Astrocyte of the hippocampus (primary cell): ENCODE measurements at regions not wholly inside any gene's neighbourhood (a gene's known extent, or its start where the extent isn't known, plus 50 kb on each side); places are given as distances from the start of the nearest gene placed in this dataset.
A peak's percentile ranks its signal among the peaks of the same experiment; 100 is the strongest.
"Not testable (repeated sequence)": the region's sequence is repeated elsewhere in the genome, so short reads cannot be mapped to it uniquely, and the experiment has no call there.

Experiments used
- DNase-seq: peaks from one replicate; pipeline ENCODE4 v3.0.0; 2011; ENCODE audit warnings: low read depth, low spot score

- DNase-seq: no peak
Observed at GRCh38 chr5:118478852-118479251, 509.5 kb downstream of the DTWD2 start.

DNA sequence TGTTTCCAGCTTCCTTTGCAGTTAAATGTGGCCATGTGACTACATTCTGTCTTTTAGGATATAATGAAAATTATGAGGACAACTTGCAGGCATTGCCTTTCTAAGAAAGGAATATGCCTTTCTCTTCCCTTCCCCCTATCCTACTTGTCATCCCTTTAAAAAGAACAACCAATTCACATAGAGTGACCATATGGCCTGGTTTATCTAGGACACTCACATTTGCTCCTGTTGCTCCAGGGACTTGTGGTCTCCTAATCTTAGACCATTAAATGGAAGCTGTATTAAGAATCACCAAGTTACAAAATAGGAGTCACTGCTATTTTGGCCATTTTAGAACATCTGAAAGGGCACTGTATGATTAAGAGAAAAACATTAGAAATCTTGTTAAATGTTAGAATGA, 520.3 kb downstream of the DTWD2 start:
- no peak for DNase-seq

- no peak for DNase-seq
Observed at GRCh38 chr5:118467103-118467502, 521.2 kb downstream of the DTWD2 start.

GRCh38 chr5:118466418-118466817, 521.9 kb downstream of the DTWD2 start:
- no peak for DNase-seq

- DNase-seq: not testable (repeated sequence)
Observed at GRCh38 chr5:118462276-118462675, 526.1 kb downstream of the DTWD2 start.

DNA sequence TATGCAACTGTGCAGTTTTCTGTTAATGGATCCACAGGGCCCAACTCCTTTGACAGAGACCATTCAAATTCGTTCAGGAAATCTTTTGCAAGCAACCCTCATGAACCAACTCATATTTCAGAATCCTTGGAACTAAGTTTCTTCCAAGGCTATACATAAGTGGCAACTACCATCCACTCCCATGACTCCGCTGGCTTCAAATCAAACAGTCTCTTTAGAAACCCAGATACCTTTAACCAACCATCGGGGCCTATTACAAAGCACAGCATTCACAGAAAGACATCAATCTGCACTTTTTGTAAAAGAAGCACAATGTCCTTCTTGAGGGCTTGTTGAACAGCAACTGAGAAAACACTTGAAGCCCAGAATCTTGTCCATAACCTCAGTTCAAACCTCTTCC, 526.9 kb downstream of the DTWD2 start:
- DNase-seq: no peak

DNA sequence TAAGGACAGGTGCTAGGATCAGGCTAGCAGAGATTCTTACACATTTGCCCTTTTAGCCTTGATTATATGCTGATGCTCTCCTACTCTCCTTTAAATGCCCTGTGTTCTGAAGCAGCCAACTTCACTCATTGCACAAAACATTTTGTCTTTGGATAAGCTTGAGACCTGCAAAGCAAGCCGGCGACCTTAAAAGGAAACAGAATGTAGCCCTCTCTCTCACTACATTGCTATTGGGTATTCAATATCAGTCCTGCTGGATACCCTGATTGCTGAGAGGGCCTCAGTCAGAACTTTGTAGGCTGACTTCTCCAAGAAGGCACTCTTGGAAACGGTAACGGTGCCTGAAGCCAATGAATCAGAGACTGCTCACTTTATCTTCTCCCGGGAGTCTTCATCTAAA, 528.9 kb downstream of the DTWD2 start:
- DNase-seq: no peak

- DNase-seq: no peak
Observed at GRCh38 chr5:118456085-118456484, 532.3 kb downstream of the DTWD2 start.

- DNase-seq: no peak
Observed at GRCh38 chr5:118451697-118452247, 536.6 kb downstream of the DTWD2 start.

DNA sequence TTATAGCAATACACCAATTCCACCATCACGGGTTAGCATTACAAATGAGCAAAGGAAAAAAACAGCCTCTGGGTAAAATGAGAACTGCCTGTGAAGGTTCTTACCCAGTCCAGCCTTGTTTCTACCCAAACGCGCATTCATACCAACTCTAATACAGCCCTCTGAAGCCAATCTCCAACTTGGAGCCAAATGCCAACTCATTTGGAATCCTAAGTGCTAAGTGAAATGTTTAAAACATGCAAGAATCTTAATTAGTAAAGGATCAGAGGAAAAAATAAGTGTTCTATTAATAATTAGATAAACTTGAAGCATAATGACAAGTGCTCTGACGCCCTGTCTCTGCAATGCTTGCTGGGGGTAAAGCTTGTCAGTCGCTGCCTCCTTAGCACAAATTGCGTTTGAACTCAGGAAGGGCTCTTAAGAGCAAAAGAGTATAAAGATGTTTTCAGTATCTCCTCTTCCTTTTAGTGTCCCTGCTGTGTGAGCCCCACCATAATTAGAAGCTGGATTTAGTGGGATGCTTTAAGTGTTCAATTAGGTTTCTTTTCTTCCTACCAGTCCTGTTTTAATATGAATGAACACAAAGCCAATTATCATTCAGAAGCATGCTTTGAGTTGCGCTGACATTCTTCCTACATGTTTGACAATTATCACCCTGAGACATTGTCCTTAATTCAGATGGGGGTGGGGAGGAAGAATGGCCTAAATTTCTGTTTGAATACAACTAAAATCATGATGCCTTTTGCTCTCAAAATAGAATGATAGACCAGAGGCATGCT, 537.6 kb downstream of the DTWD2 start:
- peak; percentile 4 for DNase-seq

DNA sequence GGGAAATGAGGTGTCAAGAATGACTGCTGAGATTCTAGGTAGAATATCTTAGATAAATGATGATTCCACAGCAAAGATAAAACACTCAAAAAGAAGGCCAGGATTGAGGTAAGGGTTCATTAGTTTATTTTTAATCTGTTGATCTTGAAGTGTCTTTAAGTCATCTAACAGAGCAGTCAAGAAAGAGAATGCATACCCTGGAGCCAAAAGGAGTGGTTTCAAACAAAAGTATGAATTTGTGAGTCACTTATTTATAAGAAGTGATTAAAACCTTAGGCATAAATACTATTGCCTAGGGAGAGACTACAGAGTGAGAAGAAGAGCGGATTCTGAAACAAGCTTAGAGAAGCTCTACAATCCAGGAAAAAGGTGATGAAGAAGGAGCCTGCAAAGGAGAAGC, 541.0 kb downstream of the DTWD2 start:
- DNase-seq: no peak

GRCh38 chr5:118441956-118442355, 546.4 kb downstream of the DTWD2 start:
- DNase-seq: no peak

DNA sequence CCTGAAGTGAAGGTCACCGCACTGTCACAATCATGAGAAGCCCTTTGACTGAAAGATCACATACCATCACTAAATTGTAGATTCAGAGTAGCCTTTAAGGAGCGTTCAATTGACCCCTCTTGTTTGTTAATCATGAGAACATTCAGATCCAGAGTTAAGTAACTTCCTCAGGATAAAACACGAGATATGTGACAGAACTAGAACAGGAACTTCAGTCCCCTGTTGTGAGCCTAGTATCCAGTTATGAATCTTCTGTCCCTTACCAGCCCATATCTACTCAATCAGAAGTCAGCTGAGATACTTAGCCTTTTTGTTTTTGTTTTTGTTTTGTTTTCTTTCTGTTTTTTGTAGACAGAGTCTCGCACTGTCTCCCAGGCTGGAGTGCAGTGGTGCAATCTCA, 547.3 kb downstream of the DTWD2 start:
- no peak for DNase-seq

DNA sequence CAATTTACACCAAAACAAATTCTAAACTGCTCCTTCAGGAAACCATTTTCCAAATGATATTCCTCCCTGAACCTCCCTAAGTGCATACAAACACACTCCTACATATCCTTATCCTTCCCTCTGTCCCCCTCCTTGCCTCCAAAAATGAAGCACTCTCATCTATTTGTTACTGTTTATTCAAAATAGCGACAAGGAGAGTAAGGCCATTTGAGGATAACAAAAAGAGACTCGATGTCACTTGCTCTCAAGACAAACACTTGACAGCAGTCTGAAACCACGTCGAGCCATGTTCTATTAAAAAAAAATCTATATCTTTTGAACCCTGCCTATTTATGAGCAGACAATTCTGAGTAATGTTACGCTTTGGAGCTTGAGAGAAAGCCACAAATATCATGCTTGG, 547.9 kb downstream of the DTWD2 start:
- no peak for DNase-seq

GRCh38 chr5:118439831-118440230, 548.5 kb downstream of the DTWD2 start:
- peak; percentile 18 for DNase-seq

DNA sequence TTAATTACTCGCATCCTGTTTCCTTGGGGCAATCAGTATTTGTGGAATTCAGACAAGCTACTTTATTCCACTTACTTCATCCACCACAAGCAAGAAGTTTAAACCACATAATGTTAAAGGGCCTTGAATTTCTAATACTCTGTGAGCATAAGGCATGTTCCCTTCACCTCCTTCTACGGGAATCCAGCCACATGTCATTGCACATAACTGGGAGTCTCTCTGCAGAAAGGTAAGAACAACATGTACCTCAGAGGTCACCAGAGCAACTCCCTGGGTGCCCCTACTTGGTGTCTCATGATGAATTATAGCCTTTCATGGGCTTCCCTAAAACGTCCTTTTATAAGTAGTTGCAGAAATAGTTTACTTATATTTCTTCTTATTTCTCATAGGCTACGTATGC, 553.2 kb downstream of the DTWD2 start:
- DNase-seq: peak; percentile 5

GRCh38 chr5:118434522-118434921, 553.8 kb downstream of the DTWD2 start:
- DNase-seq: no peak

GRCh38 chr5:118430076-118430475, 558.3 kb downstream of the DTWD2 start:
- DNase-seq: no peak

GRCh38 chr5:118407958-118408357, 580.4 kb downstream of the DTWD2 start:
- DNase-seq: no peak

GRCh38 chr5:118405650-118406061, 582.7 kb downstream of the DTWD2 start:
- peak; percentile 2 for DNase-seq

DNA sequence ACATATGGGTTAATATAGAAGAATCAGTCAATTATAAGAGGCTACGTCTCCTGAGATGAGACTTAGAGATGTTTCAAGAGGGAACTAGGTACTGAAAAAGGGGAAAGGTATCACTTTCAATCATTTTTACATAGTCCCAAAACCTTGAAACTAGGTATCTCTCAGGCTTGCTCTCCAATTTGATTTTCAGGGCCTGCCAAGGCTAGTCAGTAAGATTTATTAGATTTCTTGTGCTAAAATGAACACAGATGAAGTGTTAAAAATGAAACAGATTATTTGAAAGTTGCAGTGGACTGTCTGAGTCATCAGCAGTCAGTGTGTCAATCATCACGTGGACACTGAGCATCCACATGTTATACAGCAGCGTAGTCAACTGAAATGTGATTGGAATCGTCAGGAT, 591.1 kb downstream of the DTWD2 start:
- DNase-seq: no peak

GRCh38 chr5:118392491-118392890, 595.9 kb downstream of the DTWD2 start:
- no peak for DNase-seq

- DNase-seq: not testable (repeated sequence)
Observed at GRCh38 chr5:118382931-118383330, 605.4 kb downstream of the DTWD2 start.

GRCh38 chr5:118379470-118379869, 608.9 kb downstream of the DTWD2 start:
- DNase-seq: no peak
